Spleen (tissue), 7 donors: ENCODE measurements at regions not wholly inside any gene's neighbourhood (a gene's known extent, or its start where the extent isn't known, plus 50 kb on each side); places are given as distances from the start of the nearest gene placed in this dataset.

Source experiments
- CTCF ChIP-seq, 11 experiments: fragments of 200-600 bp in 7 of 11; fragments of 450-650 bp in 4 of 11; sonication (generic) in 4 of 11; IDR thresholded peaks in 8 of 11; conservative IDR thresholded peaks in 3 of 11; 1 replicate in 7 of 11; 2 replicates in 4 of 11; pipeline versions ENCODE4 v1.4.0 to v1.8.0; 2016 to 2021; ENCODE audit warnings: antibody characterized with exemption in 11 of 11, inconsistent platforms in 4 of 11, mild to moderate bottlenecking in 1 of 11
- POLR2A ChIP-seq, 3 donors: fragments of 450-650 bp; IDR thresholded peaks; one replicate each; pipeline ENCODE4 v1.5.1; 2017; ENCODE audit warnings: antibody characterized with exemption in 3 of 3, mild to moderate bottlenecking in 1 of 3
- POLR2AphosphoS5 ChIP-seq, 3 donors: sonication (generic); formaldehyde crosslinking; IDR thresholded peaks; one replicate each; pipeline ENCODE4 v1.5.1; 2017; ENCODE audit warnings: antibody characterized with exemption in 3 of 3
- donor health status: DM: no; HTN: no; CAD: no; lungs with moderate emphysema.
- donor health status: DM: no; HTN: no; CAD: no.
- donor health status: DM: no; HTN: no; CAD: no.

GRCh38 chr3:1456781-1457311 is 364.0 kb downstream of the CNTN6 start:
- no peak for TF ChIP-seq CTCF (IDR thresholded peaks at IDR 0.05 in 8 of 11, conservative IDR thresholded peaks at IDR 0.05 in 3 of 11)
- TF ChIP-seq POLR2A (IDR thresholded peaks at IDR 0.05) = no peak
- TF ChIP-seq POLR2AphosphoS5 (IDR thresholded peaks at IDR 0.05) = no peak
